Endothelial cell of umbilical vein (primary cell): ENCODE measurements at regions not wholly inside any gene's neighbourhood (a gene's known extent, or its start where the extent isn't known, plus 50 kb on each side); places are given as distances from the start of the nearest gene placed in this dataset.

Experiments
- BruUV-seq: library from RNA; stranded (reverse); fragments of 400-500 nt; replicated peaks from 2 replicates; lab custom pipeline; 2021; lab: Mats Ljungman, UMichigan
- CTCF ChIA-PET: fragments of 300-600, 350-600 bp; sonication (Branson Sonifier 250); formaldehyde crosslinking; loops from one replicate; lab custom pipeline; 2021; ENCODE audit warnings: antibody characterized with exemption, inconsistent platforms; lab: Charles Lee
- POLR2A ChIA-PET: fragments of 300-600, 350-600 bp; sonication (Branson Sonifier 250); formaldehyde crosslinking; loops from one replicate; lab custom pipeline; 2021; ENCODE audit warnings: antibody characterized with exemption, inconsistent platforms; lab: Charles Lee
- DNase-seq: peaks from one replicate; pipeline ENCODE4 v3.0.0-alpha.2; 2011; ENCODE audit warnings: low read depth, low spot score
- FAIRE-seq: peaks from 2 replicates; lab custom pipeline; 2011; peaks lifted over from hg19 to GRCh38; lab: Jason Lieb, UNC
- H2AFZ ChIP-seq: 2 replicates; pipeline ENCODE4 v1.6.0; 2012; ENCODE audit warnings: low read depth, low read length, control low read depth, inconsistent platforms
- H3K27ac ChIP-seq: 2 replicates; pipeline ENCODE4 v1.5.1; 2011; ENCODE audit warnings: low read depth, mild to moderate bottlenecking, control low read depth, low read length, moderate library complexity; ENCODE audit not compliant: insufficient read depth
- H3K27me3 ChIP-seq, 2 experiments: 2 replicates each; pipeline versions ENCODE4 v1.6.0 to v1.6.1; 2011; ENCODE audit warnings: low read length in 2 of 2, mixed read lengths in 1 of 2; ENCODE audit not compliant: control insufficient read depth in 2 of 2, insufficient read depth in 2 of 2
- H3K36me3 ChIP-seq, 2 experiments: 2 replicates in 1 of 2; 3 replicates in 1 of 2; pipeline ENCODE4 v1.5.1; 2011; ENCODE audit warnings: low read length in 2 of 2, mild to moderate bottlenecking in 1 of 2, moderate library complexity in 1 of 2; ENCODE audit not compliant: control insufficient read depth in 2 of 2, insufficient read depth in 2 of 2; ENCODE audit errors: extremely low read depth in 1 of 2
- H3K4me1 ChIP-seq: 3 replicates; pipeline ENCODE4 v1.5.1; 2011; ENCODE audit warnings: mild to moderate bottlenecking, low read length; ENCODE audit not compliant: control insufficient read depth, insufficient read depth; ENCODE audit errors: extremely low read depth
- H3K4me2 ChIP-seq: 2 replicates; pipeline ENCODE4 v1.6.1; 2011; ENCODE audit warnings: low read length, control low read depth, mixed read lengths; ENCODE audit not compliant: insufficient read depth
- H3K4me3 ChIP-seq, 3 experiments: fragments of 200-600 bp in 1 of 3; sonication (generic), shearing (Covaris generic) in 1 of 3; replicated peaks in 1 of 3; 2 replicates each; pipeline ENCODE4 v1.5.1; 2011 to 2016; ENCODE audit warnings: control low read depth in 3 of 3, low read length in 3 of 3, mild to moderate bottlenecking in 2 of 3, inconsistent platforms in 1 of 3, low read depth in 1 of 3, moderate library complexity in 1 of 3; ENCODE audit not compliant: insufficient read depth in 1 of 3
- H3K79me2 ChIP-seq: 2 replicates; pipeline ENCODE4 v1.6.0; 2012; ENCODE audit warnings: low read length, inconsistent platforms; ENCODE audit not compliant: control insufficient read depth, insufficient read depth
- H3K9ac ChIP-seq: replicated peaks from 2 replicates; pipeline ENCODE3; 2011; ENCODE audit warnings: low read length, control low read depth; ENCODE audit not compliant: insufficient read depth; ENCODE audit errors: extremely low read depth
- H3K9me1 ChIP-seq: replicated peaks from 3 replicates; pipeline ENCODE4 v1.6.0; 2011; ENCODE audit warnings: mild to moderate bottlenecking, low read length; ENCODE audit not compliant: control insufficient read depth, insufficient read depth; ENCODE audit errors: extremely low read depth
- H3K9me3 ChIP-seq: replicated peaks from 2 replicates; pipeline ENCODE4 v1.5.1; 2012; ENCODE audit warnings: low read length, inconsistent platforms; ENCODE audit not compliant: control insufficient read depth, insufficient read depth
- H4K20me1 ChIP-seq: replicated peaks from 2 replicates; pipeline ENCODE3; 2011; ENCODE audit warnings: mild to moderate bottlenecking, low read length; ENCODE audit not compliant: control insufficient read depth, insufficient read depth; ENCODE audit errors: extremely low read depth
- EZH2 ChIP-seq: IDR thresholded peaks from 2 replicates; pipeline ENCODE4 v1.6.1; 2012; ENCODE audit warnings: borderline replicate concordance, low read depth, mild to moderate bottlenecking, moderate library complexity, low read length, inconsistent platforms; ENCODE audit not compliant: severe bottlenecking
- FOS ChIP-seq: IDR thresholded peaks from 2 replicates; pipeline ENCODE4 v1.6.1; 2011; ENCODE audit warnings: mild to moderate bottlenecking, low read length, moderate library complexity, borderline replicate concordance; ENCODE audit not compliant: insufficient read depth
- GATA2 ChIP-seq: IDR thresholded peaks from 2 replicates; pipeline ENCODE4 v1.7.0; 2011; ENCODE audit warnings: low read depth, mild to moderate bottlenecking, moderate library complexity, mixed read lengths, low read length; ENCODE audit not compliant: insufficient read length, insufficient read depth
- JUN ChIP-seq: IDR thresholded peaks from 2 replicates; pipeline ENCODE4 v1.6.1; 2011; ENCODE audit warnings: borderline replicate concordance, low read depth; ENCODE audit not compliant: insufficient read length, insufficient read depth
- MYC ChIP-seq: IDR thresholded peaks from one replicate; pipeline ENCODE4 v1.6.1; 2011; ENCODE audit warnings: mild to moderate bottlenecking, low read depth, low read length
- POLR2A ChIP-seq: IDR thresholded peaks from 2 replicates; pipeline ENCODE4 v1.6.1; 2012; ENCODE audit warnings: low read depth, mild to moderate bottlenecking, control low read depth, low read length
- POLR2AphosphoS5 ChIP-seq: IDR thresholded peaks from 2 replicates; pipeline ENCODE4 v1.6.1; 2012; ENCODE audit warnings: low read depth, mild to moderate bottlenecking, control low read depth, low read length, moderate library complexity; ENCODE audit not compliant: insufficient read depth
- dilution Hi-C: fragments of 300-500 bp; cut with MboI; formaldehyde crosslinking; loops from one replicate; pipeline ENCODE4 v1.15.0; 2019; ENCODE audit warnings: low sequenced_read_pairs; ENCODE audit not compliant: extremely low pct_ligation_motif_present
- intact Hi-C: fragments of 100-400 bp; cut with micrococcal nuclease; formaldehyde crosslinking; loops from one replicate; pipeline ENCODE4 v1.10.0; 2022
- TF ChIP-seq, protein P1 (sequence below), 2 donors: IDR thresholded peaks; 1 replicate in 1 of 2; 2 replicates in 1 of 2; pipeline ENCODE4 v1.5.1; 2011; ENCODE audit warnings: low read length in 2 of 2, mild to moderate bottlenecking in 2 of 2, moderate library complexity in 2 of 2, control low read depth in 1 of 2, inconsistent platforms in 1 of 2, low read depth in 1 of 2; ENCODE audit not compliant: insufficient read depth in 1 of 2; ENCODE audit errors: extremely low read depth in 1 of 2
- TF ChIP-seq, protein P2 (sequence below): IDR thresholded peaks from 2 replicates; pipeline ENCODE4 v1.6.1; 2011; ENCODE audit not compliant: insufficient read depth, insufficient read length

DNA sequence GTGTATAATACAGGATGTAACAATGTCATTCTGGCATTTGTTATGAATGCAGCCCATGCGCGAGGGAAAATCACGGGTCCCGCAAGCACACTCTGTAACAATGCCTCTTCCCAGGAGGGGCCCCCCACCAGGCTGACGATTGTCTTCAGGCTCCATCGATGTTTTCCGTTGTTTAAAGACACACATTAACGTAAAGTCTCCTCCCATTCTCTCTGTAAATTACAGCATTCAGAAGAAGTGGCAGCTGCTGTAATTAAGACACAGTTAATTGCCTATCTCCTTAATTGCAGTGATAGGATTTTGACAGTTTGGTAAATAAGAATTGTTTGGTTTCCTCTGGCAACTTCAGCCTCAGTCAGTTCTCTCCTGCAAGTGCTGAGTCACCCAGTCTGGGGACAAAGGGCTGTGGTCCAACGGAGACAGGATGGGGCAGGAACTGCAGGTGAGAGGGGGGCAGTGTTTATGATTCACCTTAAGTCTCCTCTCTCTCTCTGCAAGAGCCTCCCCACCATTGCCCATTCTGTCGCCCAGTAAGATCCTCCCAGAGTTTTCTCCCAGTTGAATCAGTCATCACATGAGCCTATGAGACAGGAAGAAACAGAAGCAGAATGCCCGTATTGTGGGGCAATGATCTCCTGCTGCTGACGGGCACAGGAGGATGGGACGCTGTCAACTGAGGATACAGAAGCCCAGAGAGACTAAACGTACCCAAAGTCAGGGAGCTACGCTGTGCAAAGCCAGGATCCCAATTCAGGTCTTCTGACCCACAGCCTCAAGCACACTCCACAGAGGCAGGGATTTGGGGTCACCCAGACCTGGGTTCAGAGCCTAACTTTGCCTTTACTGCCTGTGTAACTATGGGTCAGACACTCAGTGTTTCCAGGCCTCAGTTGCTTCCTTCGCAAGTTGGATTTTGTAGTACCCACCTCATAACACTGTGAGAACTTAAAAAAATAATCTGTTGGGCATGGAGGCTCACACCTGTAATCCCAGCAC, 110.0 kb downstream of the ADSS2 start:
- Histone ChIP-seq H2AFZ (peak overlapping the region; percentile 69), H3K4me1 (peaks cover 16% of the 10 kb centered on the region), H3K36me3 (no peaks in the 10 kb centered on the region), H3K79me2 (no peaks in the 10 kb centered on the region), H4K20me1 (no peaks in the 10 kb centered on the region), H3K9ac (peak overlapping the region; percentile 54), H3K27ac (peak overlapping the region; percentile 56), H3K27me3 (no peaks in the 10 kb centered on the region), H3K9me3 (no peaks in the 10 kb centered on the region), H3K4me2 (peak overlapping the region; percentile 57), H3K9me1 (no peaks in the 10 kb centered on the region), H3K4me3 (no peak overlapping the region)
- TF ChIP-seq GATA2: no peak
- peak; percentile 68 for TF ChIP-seq FOS
- no peak for TF ChIP-seq MYC
- no peak for TF ChIP-seq EZH2
- peak; percentile 33 for TF ChIP-seq JUN
- TF ChIP-seq POLR2A: peak; percentile 17
- TF ChIP-seq, protein P1, sequence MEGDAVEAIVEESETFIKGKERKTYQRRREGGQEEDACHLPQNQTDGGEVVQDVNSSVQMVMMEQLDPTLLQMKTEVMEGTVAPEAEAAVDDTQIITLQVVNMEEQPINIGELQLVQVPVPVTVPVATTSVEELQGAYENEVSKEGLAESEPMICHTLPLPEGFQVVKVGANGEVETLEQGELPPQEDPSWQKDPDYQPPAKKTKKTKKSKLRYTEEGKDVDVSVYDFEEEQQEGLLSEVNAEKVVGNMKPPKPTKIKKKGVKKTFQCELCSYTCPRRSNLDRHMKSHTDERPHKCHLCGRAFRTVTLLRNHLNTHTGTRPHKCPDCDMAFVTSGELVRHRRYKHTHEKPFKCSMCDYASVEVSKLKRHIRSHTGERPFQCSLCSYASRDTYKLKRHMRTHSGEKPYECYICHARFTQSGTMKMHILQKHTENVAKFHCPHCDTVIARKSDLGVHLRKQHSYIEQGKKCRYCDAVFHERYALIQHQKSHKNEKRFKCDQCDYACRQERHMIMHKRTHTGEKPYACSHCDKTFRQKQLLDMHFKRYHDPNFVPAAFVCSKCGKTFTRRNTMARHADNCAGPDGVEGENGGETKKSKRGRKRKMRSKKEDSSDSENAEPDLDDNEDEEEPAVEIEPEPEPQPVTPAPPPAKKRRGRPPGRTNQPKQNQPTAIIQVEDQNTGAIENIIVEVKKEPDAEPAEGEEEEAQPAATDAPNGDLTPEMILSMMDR (IDR thresholded peaks at IDR 0.05; ENCODE audit: extremely low read depth in 1 of 2, insufficient read depth in 1 of 2, low read depth in 1 of 2, low read length in 2 of 2): no peak
- peak; percentile 40 for TF ChIP-seq POLR2AphosphoS5
- TF ChIP-seq, protein P2, sequence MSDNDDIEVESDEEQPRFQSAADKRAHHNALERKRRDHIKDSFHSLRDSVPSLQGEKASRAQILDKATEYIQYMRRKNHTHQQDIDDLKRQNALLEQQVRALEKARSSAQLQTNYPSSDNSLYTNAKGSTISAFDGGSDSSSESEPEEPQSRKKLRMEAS: no peak
- BruUV-seq: TSS peak; percentile 39
- FAIRE-seq: peak; percentile 93
- CTCF ChIA-PET: interaction anchor here (0.6 to 1.4 kb wide), 2 partner anchors 16 to 42 kb away, joined by 3 read pairs; no protein-coding TSS in a partner anchor
- POLR2A ChIA-PET: no interaction called here
- intact Hi-C loops: loop anchor here (1.0 to 10.0 kb wide), 2 partner anchors 18 to 493 kb away; partner anchors contain the start of gene COX20
- peak; percentile 93 for DNase-seq
- dilution Hi-C loops: no loop called here
